SK-N-SH (cell line): ENCODE measurements at regions not wholly inside any gene's neighbourhood (a gene's known extent, or its start where the extent isn't known, plus 50 kb on each side); places are given as distances from the start of the nearest gene placed in this dataset.

Experiments
- JUND ChIP-seq: IDR thresholded peaks from 2 replicates; pipeline ENCODE4 v1.4.0; 2012
- NRF1 ChIP-seq: IDR thresholded peaks from 2 replicates; pipeline ENCODE4 v1.6.1; 2012; ENCODE audit warnings: low read depth, mild to moderate bottlenecking, low read length
- POLR2AphosphoS5 ChIP-seq: IDR thresholded peaks from 2 replicates; pipeline ENCODE4 v1.6.1; 2012; ENCODE audit warnings: low read depth, low read length
- RCOR1 ChIP-seq: fragments of 150-350 bp; IDR thresholded peaks from 2 replicates; pipeline ENCODE4 v1.6.1; 2017; ENCODE audit warnings: antibody characterized with exemption, low read length
- SMC3 ChIP-seq: IDR thresholded peaks from 2 replicates; pipeline ENCODE4 v1.6.1; 2012; ENCODE audit warnings: low read depth, low read length, improper control_type of control experiment
- TF ChIP-seq, protein P1 (sequence below): fragments of 200-600 bp; sonication (generic); IDR thresholded peaks from 2 replicates; pipeline ENCODE4 v1.6.1; 2017; ENCODE audit warnings: antibody characterized with exemption, mild to moderate bottlenecking, moderate library complexity
- TF ChIP-seq, protein P2 (sequence below): IDR thresholded peaks from 2 replicates; pipeline ENCODE4 v1.4.0; 2012; ENCODE audit warnings: low read depth

DNA sequence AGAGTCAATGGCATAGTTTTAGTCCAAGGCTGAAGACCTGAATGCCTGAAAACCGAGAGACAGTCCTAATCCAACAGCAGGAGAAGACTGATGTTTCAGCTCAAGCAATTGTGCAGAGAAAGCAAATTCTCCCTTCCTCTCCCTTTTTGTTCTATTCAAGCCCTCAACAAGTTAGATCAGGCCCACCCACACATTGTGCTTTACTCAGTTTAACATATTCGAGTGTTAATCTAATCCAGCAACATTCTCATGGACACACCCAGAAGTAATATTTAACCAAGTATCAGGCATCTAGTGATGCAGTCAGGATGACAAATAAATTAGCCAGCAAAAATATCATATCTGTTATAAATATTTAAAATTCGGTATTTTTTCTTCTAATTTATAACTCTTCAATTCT, 261.1 kb downstream of the HDGFL1 start:
- TF ChIP-seq SMC3, result no peak
- TF ChIP-seq, protein P1, sequence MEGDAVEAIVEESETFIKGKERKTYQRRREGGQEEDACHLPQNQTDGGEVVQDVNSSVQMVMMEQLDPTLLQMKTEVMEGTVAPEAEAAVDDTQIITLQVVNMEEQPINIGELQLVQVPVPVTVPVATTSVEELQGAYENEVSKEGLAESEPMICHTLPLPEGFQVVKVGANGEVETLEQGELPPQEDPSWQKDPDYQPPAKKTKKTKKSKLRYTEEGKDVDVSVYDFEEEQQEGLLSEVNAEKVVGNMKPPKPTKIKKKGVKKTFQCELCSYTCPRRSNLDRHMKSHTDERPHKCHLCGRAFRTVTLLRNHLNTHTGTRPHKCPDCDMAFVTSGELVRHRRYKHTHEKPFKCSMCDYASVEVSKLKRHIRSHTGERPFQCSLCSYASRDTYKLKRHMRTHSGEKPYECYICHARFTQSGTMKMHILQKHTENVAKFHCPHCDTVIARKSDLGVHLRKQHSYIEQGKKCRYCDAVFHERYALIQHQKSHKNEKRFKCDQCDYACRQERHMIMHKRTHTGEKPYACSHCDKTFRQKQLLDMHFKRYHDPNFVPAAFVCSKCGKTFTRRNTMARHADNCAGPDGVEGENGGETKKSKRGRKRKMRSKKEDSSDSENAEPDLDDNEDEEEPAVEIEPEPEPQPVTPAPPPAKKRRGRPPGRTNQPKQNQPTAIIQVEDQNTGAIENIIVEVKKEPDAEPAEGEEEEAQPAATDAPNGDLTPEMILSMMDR, result no peak
- TF ChIP-seq POLR2AphosphoS5, result no peak
- TF ChIP-seq NRF1, result no peak
- TF ChIP-seq, protein P2, sequence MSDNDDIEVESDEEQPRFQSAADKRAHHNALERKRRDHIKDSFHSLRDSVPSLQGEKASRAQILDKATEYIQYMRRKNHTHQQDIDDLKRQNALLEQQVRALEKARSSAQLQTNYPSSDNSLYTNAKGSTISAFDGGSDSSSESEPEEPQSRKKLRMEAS, result no peak
- no peak for TF ChIP-seq JUND
- no peak for TF ChIP-seq RCOR1
